BE2C (cell line): ENCODE measurements at regions not wholly inside any gene's neighbourhood (a gene's known extent, or its start where the extent isn't known, plus 50 kb on each side); places are given as distances from the start of the nearest gene placed in this dataset.

ENCODE experiments used
- DNase-seq: peaks from one replicate; pipeline ENCODE4 v3.0.0-alpha.2; 2020
- H3K27me3 ChIP-seq: fragments of 250-450 bp; sonication (Bioruptor Pico); 2 replicates; pipeline ENCODE4 v1.5.1; 2020; ENCODE audit warnings: mild to moderate bottlenecking
- H3K36me3 ChIP-seq: fragments of 250-450 bp; sonication (Bioruptor Pico); 2 replicates; pipeline ENCODE4 v1.5.1; 2020; ENCODE audit warnings: mild to moderate bottlenecking
- H3K4me1 ChIP-seq: fragments of 250-450 bp; sonication (Bioruptor Pico); 2 replicates; pipeline ENCODE4 v1.5.1; 2020
- H3K4me3 ChIP-seq: 2 replicates; pipeline ENCODE4 v1.5.1; 2011; ENCODE audit warnings: low read depth, low read length
- H3K9me3 ChIP-seq: fragments of 250-450 bp; sonication (Bioruptor Pico); 2 replicates; pipeline ENCODE4 v1.5.1; 2020
- CTCF ChIP-seq: IDR thresholded peaks from 2 replicates; pipeline ENCODE4 v1.5.1; 2012; ENCODE audit warnings: mild to moderate bottlenecking, low read depth, low read length

GRCh38 chr5:54669285-54669684, 151.7 kb downstream of the SNX18 start:
- Histone ChIP-seq H3K4me3 (no peak overlapping the region), H3K9me3 (no peaks in the 10 kb centered on the region), H3K36me3 (no peaks in the 10 kb centered on the region), H3K27me3 (no peaks in the 10 kb centered on the region), H3K4me1 (no peaks in the 10 kb centered on the region; the same call in 1 of the 2 replicates)
- TF ChIP-seq CTCF, result no peak
- no peak for DNase-seq

- no peak for DNase-seq
- no peaks in the 10 kb centered on the region for H3K9me3 ChIP-seq
- H3K4me3 ChIP-seq, result no peak overlapping the region
- no peaks in the 10 kb centered on the region for H3K27me3 ChIP-seq
- H3K36me3 ChIP-seq, result no peaks in the 10 kb centered on the region
- H3K4me1 ChIP-seq, result no peaks in the 10 kb centered on the region; the same call in 1 of the 2 replicates
- TF ChIP-seq CTCF, result no peak
Measured at GRCh38 chr5:54668096-54668495, 150.5 kb downstream of the SNX18 start.

- H3K4me3 ChIP-seq, result no peak overlapping the region
- no peak for TF ChIP-seq CTCF
- no peak for DNase-seq
- no peaks in the 10 kb centered on the region; the same call in 1 of the 2 replicates for H3K4me1 ChIP-seq
- no peaks in the 10 kb centered on the region for H3K27me3 ChIP-seq
- no peaks in the 10 kb centered on the region for H3K36me3 ChIP-seq
- no peaks in the 10 kb centered on the region for H3K9me3 ChIP-seq
Measured at GRCh38 chr5:54667136-54667535, 149.6 kb downstream of the SNX18 start.

- TF ChIP-seq CTCF, result no peak
- no peaks in the 10 kb centered on the region for H3K36me3 ChIP-seq
- H3K4me3 ChIP-seq, result no peak overlapping the region
- no peaks in the 10 kb centered on the region for H3K27me3 ChIP-seq
- no peaks in the 10 kb centered on the region for H3K9me3 ChIP-seq
- DNase-seq, result no peak
- no peaks in the 10 kb centered on the region for H3K4me1 ChIP-seq
Measured at GRCh38 chr5:54663866-54664265, 146.3 kb downstream of the SNX18 start.

- no peak overlapping the region for H3K4me3 ChIP-seq
- peaks cover 1% of the 10 kb centered on the region for H3K4me1 ChIP-seq
- no peak for DNase-seq
- TF ChIP-seq CTCF, result no peak
- H3K9me3 ChIP-seq, result no peaks in the 10 kb centered on the region
- H3K27me3 ChIP-seq, result no peaks in the 10 kb centered on the region
- no peaks in the 10 kb centered on the region for H3K36me3 ChIP-seq
Measured at GRCh38 chr5:54661111-54661510, 143.6 kb downstream of the SNX18 start.

GRCh38 chr5:54659700-54660131, 142.2 kb downstream of the SNX18 start:
- DNase-seq, result no peak
- Histone ChIP-seq H3K4me3 (no peak overlapping the region), H3K27me3 (no peaks in the 10 kb centered on the region), H3K9me3 (no peaks in the 10 kb centered on the region), H3K4me1 (peaks cover 6% of the 10 kb centered on the region), H3K36me3 (no peaks in the 10 kb centered on the region)
- no peak for TF ChIP-seq CTCF
